IMR-90 (cell line): ENCODE measurements at regions not wholly inside any gene's neighbourhood (a gene's known extent, or its start where the extent isn't known, plus 50 kb on each side); places are given as distances from the start of the nearest gene placed in this dataset.

ENCODE experiments used
- ATAC-seq: fragments of 200-7000 bp; cut with Tn5 transposase; 2 replicates; pipeline ENCODE4 v1.9.1; 2020; ENCODE audit warnings: low read depth, mild to moderate bottlenecking, moderate library complexity
- BruUV-seq: library from RNA; stranded (reverse); fragments of 400-500 nt; replicated peaks from 2 replicates; lab custom pipeline; 2021; lab: Mats Ljungman, UMichigan
- CTCF ChIA-PET: fragments of 300-600 bp; formaldehyde crosslinking; extraction: SDS; loops from one replicate; lab custom pipeline; 2021; ENCODE audit warnings: antibody characterized with exemption; lab: Yijun Ruan, JAX
- POLR2A ChIA-PET: fragments of 300-600 bp; sonication (Branson Sonifier 250); formaldehyde crosslinking; loops from one replicate; lab custom pipeline; 2022; ENCODE audit warnings: antibody characterized with exemption; ENCODE audit not compliant: unreplicated experiment; lab: Charles Lee
- DNase-seq: peaks from one replicate; pipeline ENCODE4 v3.0.0; 2013
- H2AFZ ChIP-seq: replicated peaks from 2 replicates; pipeline ENCODE3; 2013; ENCODE audit warnings: low read length, mild to moderate bottlenecking; ENCODE audit not compliant: poor library complexity
- H2AK5ac ChIP-seq: 2 replicates; pipeline ENCODE4 v1.6.1; 2013; ENCODE audit warnings: low read depth, low read length, inconsistent platforms
- H2AK9ac ChIP-seq: replicated peaks from 2 replicates; pipeline ENCODE3; 2013; ENCODE audit warnings: mild to moderate bottlenecking, low read depth, low read length, moderate library complexity; ENCODE audit not compliant: poor library complexity
- H2BK120ac ChIP-seq: 2 replicates; pipeline ENCODE4 v1.6.1; 2013; ENCODE audit warnings: low read depth, low read length, inconsistent platforms
- H2BK15ac ChIP-seq: 3 replicates; pipeline ENCODE4 v1.6.1; 2013; ENCODE audit warnings: low read depth, low read length, inconsistent platforms
- H2BK20ac ChIP-seq: 2 replicates; pipeline ENCODE4 v1.6.1; 2013; ENCODE audit warnings: low read depth, mild to moderate bottlenecking, inconsistent platforms, low read length, moderate library complexity
- H2BK5ac ChIP-seq: 2 replicates; pipeline ENCODE4 v1.6.1; 2013; ENCODE audit warnings: mild to moderate bottlenecking, low read depth, low read length, inconsistent platforms; ENCODE audit not compliant: poor library complexity, severe bottlenecking
- H3K14ac ChIP-seq: replicated peaks from 2 replicates; pipeline ENCODE4 v1.6.1; 2013; ENCODE audit warnings: low read depth, low read length, inconsistent platforms
- H3K18ac ChIP-seq: 2 replicates; pipeline ENCODE4 v1.6.1; 2013; ENCODE audit warnings: low read depth, low read length, control low read depth
- H3K23ac ChIP-seq: 2 replicates; pipeline ENCODE4 v1.6.1; 2013; ENCODE audit warnings: low read depth, low read length, inconsistent platforms
- H3K27ac ChIP-seq: 2 replicates; pipeline ENCODE4 v1.5.1; 2013; ENCODE audit warnings: mild to moderate bottlenecking, control low read depth, low read length; ENCODE audit not compliant: insufficient read depth
- H3K27me3 ChIP-seq: 2 replicates; pipeline ENCODE4 v1.6.1; 2013; ENCODE audit warnings: low read length; ENCODE audit not compliant: control insufficient read depth, insufficient read depth
- H3K36me3 ChIP-seq: 2 replicates; pipeline ENCODE4 v1.6.1; 2013; ENCODE audit warnings: low read length, mixed read lengths; ENCODE audit not compliant: control insufficient read depth, insufficient read depth
- H3K4ac ChIP-seq: 2 replicates; pipeline ENCODE4 v1.6.1; 2013; ENCODE audit warnings: low read depth, low read length, inconsistent platforms
- H3K4me1 ChIP-seq: 2 replicates; pipeline ENCODE4 v1.6.1; 2013; ENCODE audit warnings: low read length, mixed read lengths; ENCODE audit not compliant: control insufficient read depth, insufficient read depth
- H3K4me2 ChIP-seq: 2 replicates; pipeline ENCODE4 v1.6.1; 2013; ENCODE audit warnings: low read depth, mild to moderate bottlenecking, control low read depth, low read length, moderate library complexity
- H3K4me3 ChIP-seq: 2 replicates; pipeline ENCODE4 v1.5.1; 2013; ENCODE audit warnings: low read depth, mild to moderate bottlenecking, control low read depth, low read length, moderate library complexity; ENCODE audit not compliant: insufficient read depth
- H3K56ac ChIP-seq: 2 replicates; pipeline ENCODE4 v1.6.1; 2013; ENCODE audit warnings: low read length, inconsistent platforms; ENCODE audit not compliant: insufficient read depth; ENCODE audit errors: extremely low read depth
- H3K79me1 ChIP-seq, 2 experiments: 2 replicates each; pipeline ENCODE4 v1.6.1; 2013; ENCODE audit warnings: low read length in 2 of 2, inconsistent platforms in 1 of 2, low read depth in 1 of 2
- H3K9ac ChIP-seq: 2 replicates; pipeline ENCODE4 v1.6.1; 2013; ENCODE audit warnings: low read depth, low read length, control low read depth
- H3K9me1 ChIP-seq: 2 replicates; pipeline ENCODE4 v1.6.1; 2013; ENCODE audit warnings: low read length, inconsistent platforms; ENCODE audit not compliant: insufficient read depth
- H3K9me3 ChIP-seq: 2 replicates; pipeline ENCODE4 v1.6.1; 2013; ENCODE audit warnings: low read length; ENCODE audit not compliant: control insufficient read depth, insufficient read depth
- H4K20me1 ChIP-seq: 2 replicates; pipeline ENCODE4 v1.6.1; 2013; ENCODE audit warnings: low read length, inconsistent platforms; ENCODE audit not compliant: insufficient read depth
- H4K5ac ChIP-seq: 2 replicates; pipeline ENCODE4 v1.6.1; 2013; ENCODE audit warnings: mild to moderate bottlenecking, low read depth, low read length, control low read depth
- H4K8ac ChIP-seq, 2 experiments: 2 replicates each; pipeline ENCODE4 v1.6.1; 2013; ENCODE audit warnings: low read depth in 2 of 2, low read length in 2 of 2, control low read depth in 1 of 2, inconsistent platforms in 1 of 2
- H4K91ac ChIP-seq: 2 replicates; pipeline ENCODE4 v1.6.1; 2013; ENCODE audit warnings: low read depth, low read length, inconsistent platforms; ENCODE audit not compliant: insufficient read depth
- BHLHE40 ChIP-seq: fragments of 150-350 bp; IDR thresholded peaks from 2 replicates; pipeline ENCODE4 v1.6.1; 2016; ENCODE audit warnings: mild to moderate bottlenecking, low read depth, low read length
- CEBPB ChIP-seq: IDR thresholded peaks from 2 replicates; pipeline ENCODE4 v1.6.1; 2012; ENCODE audit warnings: low read depth, low read length, improper control_type of control experiment
- CHD1 ChIP-seq: IDR thresholded peaks from 2 replicates; pipeline ENCODE4 v1.6.1; 2012; ENCODE audit warnings: low read depth, low read length, improper control_type of control experiment
- CTCF ChIP-seq: conservative IDR thresholded peaks from 2 replicates; pipeline ENCODE4 v1.5.1; 2012; ENCODE audit warnings: mild to moderate bottlenecking, low read depth, low read length, improper control_type of control experiment
- ELK1 ChIP-seq: fragments of 150-350 bp; IDR thresholded peaks from 2 replicates; pipeline ENCODE4 v1.6.1; 2016; ENCODE audit warnings: low read depth, mild to moderate bottlenecking, low read length, moderate library complexity, borderline replicate concordance
- FOS ChIP-seq: fragments of 150-350 bp; IDR thresholded peaks from 2 replicates; pipeline ENCODE4 v1.6.1; 2016; ENCODE audit warnings: low read depth, low read length
- MAFK ChIP-seq: IDR thresholded peaks from 2 replicates; pipeline ENCODE4 v1.6.1; 2012; ENCODE audit warnings: low read depth, low read length, improper control_type of control experiment
- MAZ ChIP-seq: IDR thresholded peaks from 2 replicates; pipeline ENCODE4 v1.6.1; 2012; ENCODE audit warnings: low read depth, mild to moderate bottlenecking, low read length, improper control_type of control experiment, moderate library complexity, borderline replicate concordance
- MXI1 ChIP-seq: IDR thresholded peaks from 2 replicates; pipeline ENCODE4 v1.6.1; 2012; ENCODE audit warnings: low read depth, mild to moderate bottlenecking, low read length, moderate library complexity, borderline replicate concordance
- NFE2L2 ChIP-seq: fragments of 150-350 bp; IDR thresholded peaks from 2 replicates; pipeline ENCODE4 v1.6.1; 2016; ENCODE audit warnings: low read depth, mild to moderate bottlenecking, low read length
- POLR2A ChIP-seq: IDR thresholded peaks from 2 replicates; pipeline ENCODE4 v1.6.1; 2012; ENCODE audit warnings: mild to moderate bottlenecking, low read depth, low read length
- RAD21 ChIP-seq: IDR thresholded peaks from 2 replicates; pipeline ENCODE4 v1.6.1; 2012; ENCODE audit warnings: low read length, improper control_type of control experiment
- RCOR1 ChIP-seq: IDR thresholded peaks from 2 replicates; pipeline ENCODE4 v1.6.1; 2012; ENCODE audit warnings: mild to moderate bottlenecking, low read length, improper control_type of control experiment; ENCODE audit not compliant: insufficient replicate concordance
- RFX5 ChIP-seq: IDR thresholded peaks from 2 replicates; pipeline ENCODE4 v1.8.0; 2012; ENCODE audit warnings: low read depth, mild to moderate bottlenecking, low read length, moderate library complexity
- SMC3 ChIP-seq: fragments of 150-350 bp; IDR thresholded peaks from 2 replicates; pipeline ENCODE4 v1.6.1; 2016; ENCODE audit warnings: low read depth, mild to moderate bottlenecking, antibody characterized with exemption, low read length, moderate library complexity
- USF2 ChIP-seq: fragments of 150-350 bp; IDR thresholded peaks from 2 replicates; pipeline ENCODE4 v1.6.1; 2017; ENCODE audit warnings: mild to moderate bottlenecking, antibody characterized with exemption, low read length, low read depth
- WGBS, 2 experiments: methylation state at CpG; one replicate each; pipeline versions ENCODE4 v1.1.5 to v1.1.7; 2013; ENCODE audit warnings: missing lambda C conversion rate in 2 of 2; ENCODE audit not compliant: insufficient read length in 1 of 2; ENCODE audit errors: extremely low coverage in 2 of 2; 5-methylcytosine and 5-hydroxymethylcytosine counted together
- dilution Hi-C: fragments of 300-500 bp; cut with HindIII; formaldehyde crosslinking; loops from one replicate; pipeline ENCODE4 v1.14.3; 2018; ENCODE audit warnings: low sequenced_read_pairs; ENCODE audit not compliant: unreplicated experiment
- in situ Hi-C: fragments of 300-500 bp; cut with MboI; formaldehyde crosslinking; loops from 3 replicates; pipeline ENCODE4 v1.14.3; 2019; ENCODE audit warnings: low sequenced_read_pairs, inconsistent platforms, mixed read lengths
- intact Hi-C: fragments of 100-400 bp; cut with micrococcal nuclease; formaldehyde crosslinking; loops from 2 replicates; pipeline ENCODE4 v1.10.0; 2022

GRCh38 chr2:236918545-236918944 is 167.1 kb upstream of the COPS8 start:
- Histone ChIP-seq H3K9me1 (no peaks in the 10 kb centered on the region), H2BK15ac (no peak overlapping the region), H3K27ac (no peak overlapping the region), H3K27me3 (peaks cover 11% of the 10 kb centered on the region), H2AK5ac (no peak overlapping the region), H3K18ac (no peak overlapping the region), H2BK20ac (no peak overlapping the region), H3K36me3 (no peaks in the 10 kb centered on the region), H3K14ac (no peak overlapping the region), H3K4me1 (no peaks in the 10 kb centered on the region), H4K20me1 (no peaks in the 10 kb centered on the region), H4K5ac (no peak overlapping the region), H4K91ac (no peak overlapping the region), H3K9me3 (no peaks in the 10 kb centered on the region), H3K23ac (no peak overlapping the region), H3K4me3 (no peak overlapping the region), H3K56ac (no peak overlapping the region), H3K4ac (no peak overlapping the region), H3K4me2 (no peak overlapping the region), H2BK120ac (no peak overlapping the region), H2BK5ac (no peak overlapping the region), H3K79me1 (no peaks in the 10 kb centered on the region), H3K9ac (no peak overlapping the region), H2AK9ac (no peak overlapping the region), H4K8ac (no peak overlapping the region), H2AFZ (no peak overlapping the region)
- WGBS, 2 experiments = 6% methylated on average over 2 of the region's 9 CpGs; no CpG with 5 or more reads in 1 of the 2 experiments
- ATAC-seq = no peak
- BruUV-seq = no TSS peak
- POLR2A ChIA-PET = interaction anchor here (0.6 kb wide), 1 partner anchor 512 kb away, joined by 5 read pairs; no protein-coding TSS in a partner anchor
- TF ChIP-seq FOS (no peak), SMC3 (no peak), CHD1 (no peak), CTCF (no peak), CEBPB (no peak), USF2 (no peak), BHLHE40 (no peak), POLR2A (no peak), ELK1 (no peak), RCOR1 (no peak), MAZ (no peak), MAFK (no peak), NFE2L2 (no peak), RFX5 (no peak), RAD21 (no peak), MXI1 (no peak)
- CTCF ChIA-PET = interaction anchor here (1.2 to 1.4 kb wide), 2 partner anchors 10 to 17 kb away, joined by 3 read pairs; no protein-coding TSS in a partner anchor
- no peak for DNase-seq
- intact Hi-C loops (no loop called here), in situ Hi-C loops (no loop called here), dilution Hi-C loops (no loop called here)
